SK-N-SH (cell line): ENCODE measurements at regions not wholly inside any gene's neighbourhood (a gene's known extent, or its start where the extent isn't known, plus 50 kb on each side); places are given as distances from the start of the nearest gene placed in this dataset.

Experiments used
- CTCF ChIA-PET: fragments of 300-600, 350-600 bp; formaldehyde crosslinking; extraction: SDS; loops from one replicate; lab custom pipeline; 2021; lab: Yijun Ruan, JAX
- POLR2A ChIA-PET: fragments of 350-600 bp; sonication (Branson Sonifier 250); formaldehyde crosslinking; extraction: SDS; loops from one replicate; lab custom pipeline; 2020; ENCODE audit warnings: antibody characterized with exemption, inconsistent platforms; lab: Yijun Ruan, JAX
- DNase-seq: peaks from one replicate; pipeline ENCODE4 v3.0.0; 2012
- H2AFZ ChIP-seq: fragments of 200-600 bp; sonication (generic); 2 replicates; pipeline ENCODE4 v1.8.1; 2016; ENCODE audit warnings: antibody characterized with exemption, mild to moderate bottlenecking, low read depth
- H3F3A ChIP-seq: fragments of 200-600 bp; sonication (generic); replicated peaks from 2 replicates; pipeline ENCODE3; 2016; ENCODE audit warnings: antibody characterized with exemption, mild to moderate bottlenecking; ENCODE audit not compliant: insufficient read depth
- H3K27ac ChIP-seq, 2 experiments: fragments of 200-500 bp in 1 of 2; fragments of 200-600 bp in 1 of 2; sonication (Bioruptor generic) in 1 of 2; sonication (generic), shearing (Covaris generic) in 1 of 2; 2 replicates each; pipeline versions ENCODE4 v1.5.1 to v1.6.1; 2014 to 2016; ENCODE audit warnings: low read depth in 2 of 2, inconsistent platforms in 1 of 2, low read length in 1 of 2, mild to moderate bottlenecking in 1 of 2, mixed read lengths in 1 of 2
- H3K27me3 ChIP-seq: fragments of 200-600 bp; sonication (generic), shearing (Covaris generic); 2 replicates; pipeline ENCODE4 v1.6.1; 2016; ENCODE audit warnings: mixed run types; ENCODE audit not compliant: insufficient read depth
- H3K36me3 ChIP-seq, 2 experiments: fragments of 200-500 bp in 1 of 2; fragments of 200-600 bp in 1 of 2; sonication (Bioruptor generic) in 1 of 2; sonication (generic) in 1 of 2; replicated peaks in 1 of 2; 2 replicates each; pipeline versions ENCODE3 to v1.5.1; 2014 to 2016; ENCODE audit warnings: low read length in 1 of 2, mild to moderate bottlenecking in 1 of 2; ENCODE audit not compliant: insufficient read depth in 2 of 2, control insufficient read depth in 1 of 2
- H3K4me1 ChIP-seq, 2 experiments: fragments of 200-500 bp in 1 of 2; fragments of 200-600 bp in 1 of 2; sonication (Bioruptor generic) in 1 of 2; sonication (generic), shearing (Covaris generic) in 1 of 2; 2 replicates each; pipeline versions ENCODE4 v1.5.1 to v1.6.1; 2014 to 2016; ENCODE audit warnings: low read depth in 1 of 2, low read length in 1 of 2, mixed run types in 1 of 2; ENCODE audit not compliant: insufficient read depth in 2 of 2, control insufficient read depth in 1 of 2
- H3K4me2 ChIP-seq: fragments of 200-600 bp; sonication (generic), shearing (Covaris generic); 2 replicates; pipeline ENCODE4 v1.6.1; 2017; ENCODE audit warnings: mixed run types
- H3K4me3 ChIP-seq, 2 experiments: fragments of 200-500 bp in 1 of 2; fragments of 200-600 bp in 1 of 2; sonication (Bioruptor generic) in 1 of 2; sonication (generic), shearing (Covaris generic) in 1 of 2; 2 replicates each; pipeline versions ENCODE4 v1.5.1 to v1.8.1; 2014 to 2016; ENCODE audit warnings: low read depth in 2 of 2, inconsistent platforms in 1 of 2, low read length in 1 of 2, mild to moderate bottlenecking in 1 of 2, mixed read lengths in 1 of 2, moderate library complexity in 1 of 2
- H3K79me2 ChIP-seq: fragments of 200-600 bp; sonication (generic); 2 replicates; pipeline ENCODE4 v1.8.1; 2017; ENCODE audit warnings: mild to moderate bottlenecking; ENCODE audit not compliant: insufficient read depth
- H3K9ac ChIP-seq: fragments of 200-600 bp; sonication (generic); 2 replicates; pipeline ENCODE4 v1.6.1; 2017; ENCODE audit warnings: mixed run types
- H3K9me2 ChIP-seq: fragments of 200-600 bp; sonication (generic); 2 replicates; pipeline ENCODE4 v1.6.1; 2017; ENCODE audit warnings: mixed run types
- H3K9me3 ChIP-seq: fragments of 200-600 bp; sonication (generic); 2 replicates; pipeline ENCODE4 v1.6.1; 2017; ENCODE audit warnings: mixed run types, mild to moderate bottlenecking, moderate library complexity
- H4K20me1 ChIP-seq: fragments of 200-600 bp; sonication (generic); 2 replicates; pipeline ENCODE4 v1.6.1; 2017; ENCODE audit warnings: mild to moderate bottlenecking, mixed run types; ENCODE audit not compliant: insufficient read depth
- CHD2 ChIP-seq: fragments of 150-350 bp; IDR thresholded peaks from 2 replicates; pipeline ENCODE4 v1.6.1; 2018; ENCODE audit warnings: low read length; ENCODE audit not compliant: partially characterized antibody
- EP300 ChIP-seq, 2 experiments: IDR thresholded peaks; 2 replicates each; pipeline versions ENCODE4 v1.4.0 to v1.6.1; 2012; ENCODE audit warnings: borderline replicate concordance in 1 of 2, low read depth in 1 of 2, low read length in 1 of 2
- FOSL2 ChIP-seq: IDR thresholded peaks from 2 replicates; pipeline ENCODE4 v1.4.0; 2012; ENCODE audit warnings: low read depth, mild to moderate bottlenecking, moderate library complexity, borderline replicate concordance
- FOXJ3 ChIP-seq: sonication (generic); formaldehyde crosslinking; IDR thresholded peaks from 2 replicates; pipeline ENCODE4 v1.5.1; 2020; ENCODE audit warnings: mild to moderate bottlenecking, missing genetic modification reagents
- FOXM1 ChIP-seq: IDR thresholded peaks from 2 replicates; pipeline ENCODE4 v1.4.0; 2012; ENCODE audit warnings: low read depth, mild to moderate bottlenecking
- GABPA ChIP-seq: IDR thresholded peaks from 2 replicates; pipeline ENCODE4 v1.4.0; 2012; ENCODE audit warnings: low read depth, mild to moderate bottlenecking
- IRF3 ChIP-seq: fragments of 150-350 bp; IDR thresholded peaks from 2 replicates; pipeline ENCODE4 v1.6.1; 2016; ENCODE audit warnings: mild to moderate bottlenecking, low read depth, low read length
- JUND ChIP-seq: IDR thresholded peaks from 2 replicates; pipeline ENCODE4 v1.4.0; 2012
- MEF2A ChIP-seq: IDR thresholded peaks from 2 replicates; pipeline ENCODE4 v1.4.0; 2012; ENCODE audit warnings: low read depth, borderline replicate concordance
- MXI1 ChIP-seq: IDR thresholded peaks from 2 replicates; pipeline ENCODE4 v1.6.1; 2012; ENCODE audit warnings: mild to moderate bottlenecking, low read depth, low read length, improper control_type of control experiment
- NFIC ChIP-seq: IDR thresholded peaks from 2 replicates; pipeline ENCODE4 v1.4.0; 2012; ENCODE audit warnings: borderline replicate concordance
- NRF1 ChIP-seq: IDR thresholded peaks from 2 replicates; pipeline ENCODE4 v1.6.1; 2012; ENCODE audit warnings: low read depth, mild to moderate bottlenecking, low read length
- POLR2AphosphoS5 ChIP-seq: IDR thresholded peaks from 2 replicates; pipeline ENCODE4 v1.6.1; 2012; ENCODE audit warnings: low read depth, low read length
- RAD21 ChIP-seq: IDR thresholded peaks from 2 replicates; pipeline ENCODE4 v1.6.1; 2012; ENCODE audit warnings: mild to moderate bottlenecking, low read length
- RFX5 ChIP-seq: IDR thresholded peaks from 2 replicates; pipeline ENCODE4 v1.6.1; 2012; ENCODE audit warnings: mild to moderate bottlenecking, improper control_type of control experiment, low read length
- RXRA ChIP-seq: IDR thresholded peaks from 2 replicates; pipeline ENCODE4 v1.4.0; 2012; ENCODE audit warnings: low read depth, mild to moderate bottlenecking, borderline replicate concordance
- SIN3A ChIP-seq: IDR thresholded peaks from 2 replicates; pipeline ENCODE4 v1.6.1; 2012; ENCODE audit warnings: low read depth, mild to moderate bottlenecking, low read length, moderate library complexity, borderline replicate concordance
- TAF1 ChIP-seq: IDR thresholded peaks from 2 replicates; pipeline ENCODE4 v1.6.1; 2012; ENCODE audit warnings: low read depth, mild to moderate bottlenecking, low read length, moderate library complexity, borderline replicate concordance
- TEAD4 ChIP-seq: IDR thresholded peaks from 2 replicates; pipeline ENCODE4 v1.4.0; 2012; ENCODE audit warnings: mild to moderate bottlenecking, borderline replicate concordance; ENCODE audit not compliant: insufficient read depth
- USF2 ChIP-seq: fragments of 150-350 bp; IDR thresholded peaks from 2 replicates; pipeline ENCODE4 v1.6.1; 2017; ENCODE audit warnings: antibody characterized with exemption, low read length, low read depth, borderline replicate concordance
- ZBTB33 ChIP-seq: IDR thresholded peaks from 2 replicates; pipeline ENCODE4 v1.4.0; 2012; ENCODE audit warnings: low read depth, borderline replicate concordance
- WGBS: methylation state at CpG from one replicate; pipeline ENCODE4 v1.1.6; 2017; ENCODE audit warnings: low lambda C conversion rate; 5-methylcytosine and 5-hydroxymethylcytosine counted together
- TF ChIP-seq, protein P1 (sequence below): IDR thresholded peaks from 2 replicates; pipeline ENCODE4 v1.4.0; 2012; ENCODE audit warnings: low read depth
- TF ChIP-seq, protein P2 (sequence below): fragments of 200-600 bp; sonication (generic); IDR thresholded peaks from 2 replicates; pipeline ENCODE4 v1.6.1; 2017; ENCODE audit warnings: antibody characterized with exemption, mild to moderate bottlenecking, moderate library complexity

DNA sequence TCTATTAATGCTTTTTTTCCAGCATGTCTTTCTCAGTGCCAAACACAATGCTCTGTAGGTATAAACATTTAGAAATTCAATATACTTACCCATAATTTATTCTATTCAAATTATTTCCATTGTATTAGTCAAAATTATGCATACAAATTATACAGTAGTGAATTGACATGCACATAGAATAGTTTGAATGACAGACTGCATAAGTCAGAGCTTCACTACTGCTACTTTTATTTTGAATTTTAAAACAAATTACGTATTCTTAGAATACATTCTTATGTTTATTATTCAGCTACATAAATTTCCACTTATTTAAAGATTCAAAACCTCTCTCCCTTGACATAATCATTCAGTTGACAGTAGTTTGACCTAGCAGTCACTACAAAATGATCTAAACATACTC, 808.0 kb upstream of the CCDC179 start:
- H3K27me3 ChIP-seq = no peaks in the 10 kb centered on the region
- no peak for DNase-seq
- H3K4me2 ChIP-seq = no peak overlapping the region
- WGBS = 45% methylated on average over 1 of the region's 1 CpG
- no peaks in the 10 kb centered on the region; a peak in 1 of 4 replicates for H3K4me1 ChIP-seq
- ChIA-PET POLR2A (no interaction called here), CTCF (no interaction called here)
- H3F3A ChIP-seq = no peaks in the 10 kb centered on the region
- no peaks in the 10 kb centered on the region for H3K9me3 ChIP-seq
- no peak overlapping the region for H2AFZ ChIP-seq
- no peak overlapping the region for H3K9ac ChIP-seq
- no peaks in the 10 kb centered on the region for H4K20me1 ChIP-seq
- no peak overlapping the region for H3K27ac ChIP-seq
- H3K4me3 ChIP-seq = no peak overlapping the region
- H3K36me3 ChIP-seq = no peaks in the 10 kb centered on the region
- TF ChIP-seq POLR2AphosphoS5 (no peak), CHD2 (no peak), MEF2A (no peak), FOXM1 (no peak), TAF1 (no peak), MXI1 (no peak), TEAD4 (no peak), FOXJ3 (CRISPR knock-in tag) (no peak), FOSL2 (no peak), ZBTB33 (no peak), NRF1 (no peak), RXRA (no peak), GABPA (no peak), RFX5 (no peak), JUND (no peak)
- TF ChIP-seq, protein P1, sequence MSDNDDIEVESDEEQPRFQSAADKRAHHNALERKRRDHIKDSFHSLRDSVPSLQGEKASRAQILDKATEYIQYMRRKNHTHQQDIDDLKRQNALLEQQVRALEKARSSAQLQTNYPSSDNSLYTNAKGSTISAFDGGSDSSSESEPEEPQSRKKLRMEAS = no peak
- TF ChIP-seq, protein P2, sequence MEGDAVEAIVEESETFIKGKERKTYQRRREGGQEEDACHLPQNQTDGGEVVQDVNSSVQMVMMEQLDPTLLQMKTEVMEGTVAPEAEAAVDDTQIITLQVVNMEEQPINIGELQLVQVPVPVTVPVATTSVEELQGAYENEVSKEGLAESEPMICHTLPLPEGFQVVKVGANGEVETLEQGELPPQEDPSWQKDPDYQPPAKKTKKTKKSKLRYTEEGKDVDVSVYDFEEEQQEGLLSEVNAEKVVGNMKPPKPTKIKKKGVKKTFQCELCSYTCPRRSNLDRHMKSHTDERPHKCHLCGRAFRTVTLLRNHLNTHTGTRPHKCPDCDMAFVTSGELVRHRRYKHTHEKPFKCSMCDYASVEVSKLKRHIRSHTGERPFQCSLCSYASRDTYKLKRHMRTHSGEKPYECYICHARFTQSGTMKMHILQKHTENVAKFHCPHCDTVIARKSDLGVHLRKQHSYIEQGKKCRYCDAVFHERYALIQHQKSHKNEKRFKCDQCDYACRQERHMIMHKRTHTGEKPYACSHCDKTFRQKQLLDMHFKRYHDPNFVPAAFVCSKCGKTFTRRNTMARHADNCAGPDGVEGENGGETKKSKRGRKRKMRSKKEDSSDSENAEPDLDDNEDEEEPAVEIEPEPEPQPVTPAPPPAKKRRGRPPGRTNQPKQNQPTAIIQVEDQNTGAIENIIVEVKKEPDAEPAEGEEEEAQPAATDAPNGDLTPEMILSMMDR = no peak
- H3K9me2 ChIP-seq = no peaks in the 10 kb centered on the region
- no peaks in the 10 kb centered on the region for H3K79me2 ChIP-seq

GRCh38 chr11:23673366-23673765, 813.1 kb upstream of the CCDC179 start:
- H3K4me2 ChIP-seq = no peak overlapping the region
- H3K4me1 ChIP-seq = no peaks in the 10 kb centered on the region; a peak in 1 of 4 replicates
- H3K36me3 ChIP-seq = no peaks in the 10 kb centered on the region
- H4K20me1 ChIP-seq = no peaks in the 10 kb centered on the region
- H3K9me2 ChIP-seq = no peaks in the 10 kb centered on the region
- DNase-seq = no peak
- ChIA-PET POLR2A (no interaction called here), CTCF (no interaction called here)
- H3K9me3 ChIP-seq = no peaks in the 10 kb centered on the region
- no peaks in the 10 kb centered on the region for H3K27me3 ChIP-seq
- H3K27ac ChIP-seq = no peak overlapping the region
- H3F3A ChIP-seq = no peaks in the 10 kb centered on the region
- WGBS = 59% methylated on average over 1 of the region's 1 CpG
- H3K9ac ChIP-seq = no peak overlapping the region
- H3K4me3 ChIP-seq = no peak overlapping the region
- TF ChIP-seq FOSL2 = no peak
- TF ChIP-seq SIN3A = no peak
- TF ChIP-seq USF2 = no peak
- TF ChIP-seq FOXJ3 (CRISPR knock-in tag) = no peak
- no peak for TF ChIP-seq TAF1
- no peak for TF ChIP-seq RAD21
- TF ChIP-seq EP300 (IDR thresholded peaks at IDR 0.05; ENCODE audit: borderline replicate concordance in 1 of 2, low read depth in 1 of 2, low read length in 1 of 2) = no peak
- no peak for TF ChIP-seq NFIC
- no peak for TF ChIP-seq IRF3
- no peak overlapping the region for H2AFZ ChIP-seq
- no peaks in the 10 kb centered on the region for H3K79me2 ChIP-seq
